HUDEP-2 (cell line): ENCODE measurements at regions not wholly inside any gene's neighbourhood (a gene's known extent, or its start where the extent isn't known, plus 50 kb on each side); places are given as distances from the start of the nearest gene placed in this dataset.
"Not testable (repeated sequence)": the region's sequence is repeated elsewhere in the genome, so short reads cannot be mapped to it uniquely, and the experiment has no call there.

ENCODE experiments used
- DNase-seq, 76 experiments: peaks; one replicate each; lab custom pipeline; 2025; ENCODE audit not compliant: unreplicated experiment in 76 of 76; lab: John Stamatoyannopoulos, UW

- DNase-seq = no peak
Observed at GRCh38 chr15:53046153-53046790, 256.1 kb upstream of the ONECUT1 start.

DNA sequence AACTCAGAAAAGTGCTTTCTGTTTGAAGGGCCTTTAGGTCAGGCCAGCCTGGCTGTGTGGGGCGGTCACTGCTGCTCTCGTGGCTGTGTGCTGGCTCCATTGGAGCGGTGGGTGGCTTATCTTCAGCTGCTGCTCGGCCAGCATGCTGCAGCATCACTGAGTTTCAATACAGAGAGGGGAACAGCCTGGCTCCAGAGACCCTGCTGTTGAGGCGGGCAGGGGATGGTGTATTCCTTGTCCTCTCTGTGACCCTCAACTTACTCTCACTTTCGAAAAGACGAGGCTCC, 248.5 kb upstream of the ONECUT1 start:
- DNase-seq = no peak

GRCh38 chr15:53037904-53038654, 247.9 kb upstream of the ONECUT1 start:
- no peak for DNase-seq

- no peak for DNase-seq
Observed at GRCh38 chr15:53036641-53037040, 246.5 kb upstream of the ONECUT1 start.

DNA sequence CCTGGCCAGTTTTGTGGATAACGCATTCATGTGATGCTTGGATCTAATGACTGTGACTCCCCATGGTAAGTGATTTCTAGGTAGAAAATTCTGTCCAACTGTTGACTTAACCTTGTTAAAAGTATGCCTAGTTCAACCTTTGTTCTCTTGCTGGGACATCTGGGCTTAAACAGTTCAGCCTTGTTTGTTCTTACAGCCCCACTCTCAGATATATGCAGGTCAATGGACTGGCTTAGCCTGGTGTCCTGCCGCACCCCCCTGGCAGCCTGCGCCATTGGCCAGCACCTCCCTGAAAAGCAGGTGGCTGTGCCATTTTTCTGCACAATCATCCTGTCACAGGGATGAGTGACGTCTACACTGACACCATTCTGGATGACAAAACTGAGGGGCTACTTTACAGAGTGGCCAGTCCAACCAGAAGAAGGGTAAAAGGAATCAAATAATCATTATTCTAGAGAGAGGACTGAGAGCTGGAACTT, 244.7 kb upstream of the ONECUT1 start:
- DNase-seq = no peak

- no peak for DNase-seq
Observed at GRCh38 chr15:53033709-53034108, 243.6 kb upstream of the ONECUT1 start.

- DNase-seq = no peak
Observed at GRCh38 chr15:53031469-53031868, 241.3 kb upstream of the ONECUT1 start.

- DNase-seq = no peak
Observed at GRCh38 chr15:53022788-53023187, 232.7 kb upstream of the ONECUT1 start.

DNA sequence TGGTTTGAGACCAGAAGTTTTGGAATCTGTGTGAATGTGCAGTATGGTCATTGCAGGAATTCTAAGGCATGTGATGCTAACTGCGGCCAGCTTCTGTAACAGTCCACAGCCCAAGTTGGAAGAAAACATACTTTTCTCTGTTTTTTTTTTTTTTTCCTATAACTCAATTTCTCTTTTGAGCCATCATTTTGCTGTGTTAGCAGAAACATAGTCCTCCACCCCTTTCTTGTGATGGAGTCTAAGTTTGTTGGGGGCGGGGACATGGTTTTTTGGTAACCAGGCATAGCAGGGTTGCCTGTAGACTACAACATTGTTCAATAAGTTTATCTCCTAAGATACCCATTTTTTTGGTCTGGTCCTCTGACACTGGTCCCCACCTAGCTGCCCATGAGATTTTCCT, 223.2 kb upstream of the ONECUT1 start:
- no peak for DNase-seq

GRCh38 chr15:53011779-53012178, 221.6 kb upstream of the ONECUT1 start:
- DNase-seq = not testable (repeated sequence)

DNA sequence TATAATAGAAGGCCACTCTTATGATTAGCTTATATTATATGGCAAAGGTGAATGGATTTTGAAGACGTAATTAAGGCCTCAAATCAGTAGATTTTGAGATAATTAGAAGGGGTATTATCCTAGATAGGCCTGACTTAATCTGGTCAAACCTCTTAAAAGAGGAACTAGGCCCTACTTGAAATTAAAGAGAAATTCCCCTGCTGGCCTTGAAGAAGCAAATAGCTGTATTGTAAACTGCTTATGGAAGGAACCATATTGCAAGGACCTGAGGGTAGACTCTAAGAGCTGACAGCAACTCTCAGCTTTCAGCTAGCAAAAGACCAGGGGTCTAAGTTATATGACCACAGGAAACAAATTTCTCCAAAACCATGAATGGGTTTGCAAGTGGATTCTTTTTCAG, 219.0 kb upstream of the ONECUT1 start:
- DNase-seq = no peak

DNA sequence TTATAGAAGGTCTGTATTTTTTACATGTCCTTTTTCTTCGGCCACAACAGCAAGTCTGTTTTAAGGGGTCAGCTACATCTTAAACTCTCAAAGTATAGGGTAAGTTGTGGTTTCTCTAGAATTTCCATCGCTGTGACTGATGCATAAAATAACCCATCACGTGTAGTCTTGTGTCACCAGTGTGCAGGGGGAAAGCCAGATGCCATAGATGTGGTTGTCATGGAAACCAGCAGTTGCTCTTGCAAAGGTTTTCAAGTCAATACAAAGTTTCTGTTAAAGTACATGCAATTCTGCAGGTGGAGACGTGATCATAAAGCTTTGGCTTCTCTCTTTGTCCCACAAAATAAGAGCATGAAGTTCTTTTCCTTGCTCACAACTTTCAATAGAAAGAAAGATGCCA, 210.3 kb upstream of the ONECUT1 start:
- DNase-seq = no peak

- DNase-seq = no peak
Observed at GRCh38 chr15:52997123-52997522, 207.0 kb upstream of the ONECUT1 start.

DNA sequence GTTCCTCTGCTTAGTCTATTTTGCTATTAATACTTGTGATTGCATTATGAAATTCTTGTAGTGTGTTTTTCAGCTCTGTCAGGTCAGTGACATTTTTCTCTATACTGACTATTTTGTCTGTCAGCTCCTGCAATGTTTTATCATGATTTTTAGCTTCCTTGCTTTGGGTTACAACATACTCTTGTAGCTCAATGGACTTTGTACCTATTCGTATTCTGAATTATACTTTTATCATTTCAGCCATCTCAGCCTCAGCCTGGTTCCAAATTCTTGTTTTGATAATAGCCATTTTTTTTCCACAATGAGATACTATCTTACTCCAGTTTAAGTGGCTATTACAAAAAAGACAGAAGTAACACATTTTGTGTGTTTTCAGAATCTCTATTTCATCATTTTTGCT, 204.2 kb upstream of the ONECUT1 start:
- no peak for DNase-seq

GRCh38 chr15:52984507-52984906, 194.4 kb upstream of the ONECUT1 start:
- DNase-seq = no peak

DNA sequence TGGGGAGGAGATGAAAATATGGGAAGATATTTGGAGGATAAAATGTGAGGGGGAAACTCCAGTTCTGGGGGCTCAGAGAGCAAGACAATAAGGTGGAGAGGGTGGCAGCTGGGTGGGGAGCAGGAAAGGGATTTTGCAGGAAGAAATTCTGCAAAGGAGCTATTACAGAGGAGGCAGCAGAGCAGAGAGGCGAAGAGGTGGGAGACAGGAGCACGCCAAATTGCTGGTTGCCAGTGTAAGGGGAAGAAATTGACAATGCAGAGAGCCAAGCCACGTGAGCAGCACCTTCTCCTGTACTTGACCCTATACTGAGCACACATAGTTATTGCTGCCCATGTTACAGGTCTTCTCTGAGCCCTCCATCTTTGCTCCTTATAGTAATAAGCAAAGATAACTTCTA, 190.3 kb upstream of the ONECUT1 start:
- no peak for DNase-seq

DNA sequence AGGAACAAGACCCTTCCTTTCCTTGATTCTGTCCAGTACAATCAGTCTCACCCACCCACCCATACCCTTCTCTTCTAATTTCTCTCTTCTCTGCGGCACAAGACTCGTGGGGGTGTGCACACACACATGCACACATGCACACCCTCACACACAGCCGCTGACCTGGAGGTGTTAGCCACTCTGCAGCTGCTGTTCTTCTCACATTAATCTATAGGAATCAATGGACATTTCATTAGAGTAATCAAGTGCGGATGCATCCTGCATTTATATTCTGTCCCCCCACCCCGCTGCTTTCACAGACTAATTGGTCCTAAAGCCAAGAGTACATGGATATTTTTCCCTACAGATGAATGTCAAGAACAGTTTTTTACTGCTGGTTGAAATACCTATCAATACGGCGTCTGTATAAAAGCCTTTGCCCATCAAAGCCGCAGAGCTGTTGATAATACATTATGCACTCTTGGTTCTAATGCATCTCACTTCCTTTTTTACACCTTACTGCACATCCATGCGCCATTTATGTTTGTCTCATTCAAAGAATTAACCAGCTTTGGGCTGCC, 186.5 kb upstream of the ONECUT1 start:
- no peak for DNase-seq

DNA sequence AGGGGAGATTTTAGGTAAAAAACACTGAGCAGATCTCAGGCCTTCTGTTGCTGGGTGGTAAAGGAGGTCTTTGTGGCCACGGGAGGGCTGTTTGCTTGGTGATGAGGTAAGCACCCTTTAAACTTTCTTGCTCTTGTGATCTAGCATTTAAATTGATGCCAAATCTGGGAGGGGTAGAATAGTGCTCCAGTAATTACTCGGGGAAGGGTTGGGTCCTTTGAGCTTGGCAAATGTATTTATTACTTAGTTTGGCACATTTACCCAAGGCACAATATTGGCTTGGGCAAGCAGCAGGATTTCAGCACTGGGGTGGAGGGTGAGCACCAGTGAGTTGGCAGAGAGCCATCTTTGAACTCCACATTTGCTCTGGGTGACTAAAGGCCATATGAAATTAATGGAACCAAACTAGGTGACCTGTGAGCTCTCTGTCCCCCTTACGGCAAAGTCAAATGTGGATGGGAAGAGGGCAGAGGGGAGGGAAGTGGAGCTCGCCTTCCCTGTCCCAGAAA, 185.9 kb upstream of the ONECUT1 start:
- DNase-seq = no peak

DNA sequence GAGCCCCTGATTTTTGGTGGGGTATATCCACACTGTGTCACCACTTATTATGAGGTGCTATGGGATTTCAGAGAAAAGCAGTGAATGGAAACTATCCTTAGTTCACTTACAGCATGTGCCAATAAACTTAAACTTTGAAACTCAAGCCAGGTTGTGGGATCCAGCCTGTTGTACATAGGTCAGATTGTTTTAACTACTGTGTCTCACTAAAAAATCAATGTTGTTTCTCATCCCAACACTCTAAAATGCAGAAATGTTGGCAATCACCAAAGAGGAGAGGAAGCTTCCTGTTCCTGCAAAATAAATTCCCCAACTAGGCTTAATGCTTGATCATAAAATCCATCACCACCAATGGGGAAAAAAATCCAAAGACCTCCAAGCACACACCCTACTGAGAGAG, 173.7 kb upstream of the ONECUT1 start:
- no peak for DNase-seq

DNA sequence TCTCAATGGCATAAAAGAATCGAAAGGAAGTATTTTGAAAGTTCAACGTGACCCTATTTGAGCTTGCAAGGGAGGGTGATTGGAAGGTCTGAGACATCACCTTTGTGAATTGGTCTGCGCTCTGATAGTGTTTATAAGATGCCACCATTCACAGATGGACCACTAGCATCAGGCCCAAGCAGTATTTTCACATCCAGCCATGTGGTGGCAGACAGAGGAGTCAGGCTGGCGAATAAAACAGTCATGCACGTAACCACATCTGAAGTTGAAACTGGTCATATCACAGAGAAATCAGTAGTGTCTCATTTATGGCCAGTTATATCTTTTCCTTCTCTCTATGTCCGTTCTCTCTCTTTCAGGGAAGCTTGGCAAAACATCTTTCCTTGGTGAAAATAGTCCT, 170.1 kb upstream of the ONECUT1 start:
- DNase-seq = no peak

- DNase-seq = no peak
Observed at GRCh38 chr15:52943746-52944145, 153.6 kb upstream of the ONECUT1 start.

DNA sequence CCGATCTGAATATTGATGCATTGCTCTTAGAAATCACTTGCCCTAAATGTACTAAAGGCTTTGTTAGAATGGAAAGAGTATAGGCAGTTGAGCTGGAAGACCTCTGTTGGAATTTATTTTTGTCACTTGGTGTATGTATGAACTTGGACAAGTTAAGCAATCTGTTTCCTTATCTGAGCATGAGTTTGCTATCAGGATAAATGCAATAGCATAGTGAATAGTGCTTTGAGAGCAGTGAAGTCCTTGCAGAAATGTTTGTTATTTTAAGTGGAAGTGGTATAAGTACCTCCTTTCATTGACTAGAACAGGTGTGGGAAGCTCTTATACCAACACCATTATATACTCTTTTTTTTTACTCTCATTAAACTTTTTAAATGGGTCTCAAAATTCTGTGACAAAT, 146.4 kb upstream of the ONECUT1 start:
- no peak for DNase-seq
